ENCODE measurements at regions not wholly inside any gene's neighbourhood (a gene's known extent, or its start where the extent isn't known, plus 50 kb on each side); places are given as distances from the start of the nearest gene placed in this dataset.

DNA sequence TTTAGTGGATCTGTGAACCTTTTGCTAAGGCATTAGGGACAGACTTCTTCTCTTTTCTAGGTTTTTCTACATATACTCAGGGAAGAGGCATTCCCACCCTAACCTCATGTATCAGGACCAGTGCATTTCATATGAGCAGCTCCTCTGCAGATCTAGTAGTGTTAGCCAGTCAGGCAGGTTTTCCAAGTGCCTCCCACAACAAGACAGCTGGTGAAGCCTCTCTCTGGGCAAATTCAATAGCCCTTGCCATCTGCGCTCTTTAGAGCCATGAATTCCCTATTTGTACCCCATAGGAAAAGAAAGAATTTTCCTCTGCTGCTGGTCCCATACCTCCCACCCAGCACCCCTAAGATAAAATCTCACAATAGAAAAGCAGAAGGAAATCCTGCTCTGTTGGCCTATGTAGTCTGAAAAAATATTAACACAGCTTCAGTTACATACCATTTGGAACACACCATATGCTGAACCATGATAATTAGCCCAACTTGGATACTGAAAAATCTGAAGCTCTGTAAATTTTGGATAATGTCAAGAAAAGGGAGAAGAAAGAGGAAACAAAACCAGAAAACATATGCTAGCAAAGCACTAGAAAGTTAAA is 1354.6 kb upstream of the NRXN1 start:
- no peaks in the 10 kb centered on the region for H3K9me3 ChIP-seq
- no peaks in the 10 kb centered on the region for H3K4me1 ChIP-seq
- H3K4me3 ChIP-seq: no peak overlapping the region
- in situ Hi-C loops (cut with MboI; ENCODE audit: low pct_ligation_motif_present in 1 of 4, low pct_unique_long_range_greater_than_20kb in 1 of 4, low sequenced_read_pairs in 3 of 4) (no loop called here), intact Hi-C loops (cut with DNase I; ENCODE audit: low total_unique reads) (no loop called here)
- no peaks in the 10 kb centered on the region for H3K36me3 ChIP-seq
- no peak overlapping the region for H3K27ac ChIP-seq
- TF ChIP-seq, protein P1, sequence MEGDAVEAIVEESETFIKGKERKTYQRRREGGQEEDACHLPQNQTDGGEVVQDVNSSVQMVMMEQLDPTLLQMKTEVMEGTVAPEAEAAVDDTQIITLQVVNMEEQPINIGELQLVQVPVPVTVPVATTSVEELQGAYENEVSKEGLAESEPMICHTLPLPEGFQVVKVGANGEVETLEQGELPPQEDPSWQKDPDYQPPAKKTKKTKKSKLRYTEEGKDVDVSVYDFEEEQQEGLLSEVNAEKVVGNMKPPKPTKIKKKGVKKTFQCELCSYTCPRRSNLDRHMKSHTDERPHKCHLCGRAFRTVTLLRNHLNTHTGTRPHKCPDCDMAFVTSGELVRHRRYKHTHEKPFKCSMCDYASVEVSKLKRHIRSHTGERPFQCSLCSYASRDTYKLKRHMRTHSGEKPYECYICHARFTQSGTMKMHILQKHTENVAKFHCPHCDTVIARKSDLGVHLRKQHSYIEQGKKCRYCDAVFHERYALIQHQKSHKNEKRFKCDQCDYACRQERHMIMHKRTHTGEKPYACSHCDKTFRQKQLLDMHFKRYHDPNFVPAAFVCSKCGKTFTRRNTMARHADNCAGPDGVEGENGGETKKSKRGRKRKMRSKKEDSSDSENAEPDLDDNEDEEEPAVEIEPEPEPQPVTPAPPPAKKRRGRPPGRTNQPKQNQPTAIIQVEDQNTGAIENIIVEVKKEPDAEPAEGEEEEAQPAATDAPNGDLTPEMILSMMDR (IDR thresholded peaks at IDR 0.05): no peak
- no peak for TF ChIP-seq POLR2A (IDR thresholded peaks at IDR 0.05)
- TF ChIP-seq EP300 (IDR thresholded peaks at IDR 0.05; ENCODE audit: low read depth): no peak
- no peak for DNase-seq
- 78 to 95% methylated on average over 1 of the region's 1 CpG for WGBS, 2 donors (ENCODE audit: low coverage in 1 of 2)
- no peaks in the 10 kb centered on the region for H3K27me3 ChIP-seq

DNA sequence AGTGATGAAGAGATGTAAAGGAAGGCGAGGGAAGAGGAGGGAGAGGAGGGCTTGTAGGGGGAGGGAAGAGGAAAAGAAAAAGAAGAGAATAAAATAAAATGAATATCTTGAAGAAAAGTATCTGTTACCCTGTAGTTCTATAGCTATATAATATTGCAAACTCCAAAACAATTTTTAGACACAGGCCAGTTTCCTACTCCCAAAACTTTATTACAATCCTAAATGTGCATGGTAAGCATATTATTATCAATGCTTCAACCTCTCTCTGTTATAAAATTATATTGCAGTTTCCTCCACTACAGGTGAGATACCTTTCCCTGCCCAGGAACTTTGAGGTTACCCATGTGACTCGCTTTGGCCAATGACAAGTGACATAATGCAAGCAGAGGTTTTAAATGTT is 1351.6 kb upstream of the NRXN1 start:
- no peaks in the 10 kb centered on the region for H3K36me3 ChIP-seq
- H3K4me1 ChIP-seq: no peaks in the 10 kb centered on the region
- in situ Hi-C loops (cut with MboI; ENCODE audit: low pct_ligation_motif_present in 1 of 4, low pct_unique_long_range_greater_than_20kb in 1 of 4, low sequenced_read_pairs in 3 of 4): no loop called here
- intact Hi-C loops (cut with DNase I; ENCODE audit: low total_unique reads): no loop called here
- no peak for TF ChIP-seq POLR2AphosphoS5 (IDR thresholded peaks at IDR 0.05)
- no peak for TF ChIP-seq EP300 (IDR thresholded peaks at IDR 0.05; ENCODE audit: low read depth)
- TF ChIP-seq, protein P1 (IDR thresholded peaks at IDR 0.05): no peak
- no peak for TF ChIP-seq POLR2A (IDR thresholded peaks at IDR 0.05)
- no peaks in the 10 kb centered on the region for H3K9me3 ChIP-seq
- no peaks in the 10 kb centered on the region for H3K27me3 ChIP-seq
- no peak for DNase-seq
- H3K4me3 ChIP-seq: no peak overlapping the region
- 76 to 88% methylated on average over 2 of the region's 2 CpGs for WGBS, 2 donors (ENCODE audit: low coverage in 1 of 2)
- no peak overlapping the region for H3K27ac ChIP-seq

DNA sequence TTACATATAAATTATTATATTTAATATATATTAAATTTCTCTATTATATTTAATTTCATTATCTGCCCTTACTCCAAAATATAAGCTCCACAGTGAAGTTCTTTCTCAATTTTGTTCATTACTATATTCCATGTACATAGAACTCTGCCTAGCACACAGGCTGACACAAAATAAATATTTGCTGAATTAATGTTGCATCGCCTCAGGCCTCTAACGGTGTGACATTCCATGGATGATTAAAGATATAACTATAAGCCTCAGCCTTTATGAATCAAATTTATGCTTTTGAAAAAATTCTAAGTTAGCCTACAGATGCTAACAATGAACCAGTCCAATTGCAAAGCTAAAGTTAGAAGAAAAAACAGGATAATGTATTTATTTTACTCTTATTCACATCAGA is 1337.2 kb upstream of the NRXN1 start:
- no peak overlapping the region for H3K27ac ChIP-seq

DNA sequence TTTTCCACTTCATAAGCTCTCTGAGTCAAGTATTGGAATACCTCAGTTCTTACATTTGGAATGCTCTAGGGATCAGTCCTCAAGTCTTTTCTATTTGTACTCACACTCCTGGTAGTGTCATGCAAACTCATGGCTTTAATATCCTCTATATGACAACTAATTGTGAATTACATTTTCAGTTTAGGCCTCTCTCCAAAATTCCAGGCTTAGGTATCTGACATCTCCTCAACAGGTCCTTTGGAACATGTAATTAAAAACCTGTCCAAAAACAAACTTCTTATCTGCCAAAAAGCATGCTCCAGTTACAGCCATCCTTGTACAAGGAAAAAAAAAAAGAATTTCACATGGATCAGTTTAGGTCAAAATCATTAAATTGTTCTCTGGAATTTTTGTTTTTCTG is 1336.2 kb upstream of the NRXN1 start:
- DNase-seq: no peak
- no peaks in the 10 kb centered on the region for H3K36me3 ChIP-seq
- in situ Hi-C loops (cut with MboI; ENCODE audit: low pct_ligation_motif_present in 1 of 4, low pct_unique_long_range_greater_than_20kb in 1 of 4, low sequenced_read_pairs in 3 of 4): no loop called here
- H3K4me1 ChIP-seq: no peaks in the 10 kb centered on the region
- no peak overlapping the region for H3K4me3 ChIP-seq
- TF ChIP-seq, protein P1 (IDR thresholded peaks at IDR 0.05): no peak
- TF ChIP-seq POLR2AphosphoS5 (IDR thresholded peaks at IDR 0.05): no peak
- no peak for TF ChIP-seq EP300 (IDR thresholded peaks at IDR 0.05; ENCODE audit: low read depth)
- TF ChIP-seq POLR2A (IDR thresholded peaks at IDR 0.05): no peak
- H3K27me3 ChIP-seq: no peaks in the 10 kb centered on the region
- no peak overlapping the region for H3K27ac ChIP-seq
- H3K9me3 ChIP-seq: no peaks in the 10 kb centered on the region
- intact Hi-C loops (cut with DNase I; ENCODE audit: low total_unique reads): no loop called here

More for the DNA sequence above, 1337.2 kb upstream of the NRXN1 start:
- H3K9me3 ChIP-seq: no peaks in the 10 kb centered on the region
- H3K4me3 ChIP-seq: no peak overlapping the region
- no peaks in the 10 kb centered on the region for H3K36me3 ChIP-seq
- DNase-seq: no peak
- H3K27me3 ChIP-seq: no peaks in the 10 kb centered on the region
- intact Hi-C loops (cut with DNase I; ENCODE audit: low total_unique reads): no loop called here
- 56 to 59% methylated on average over 2 of the region's 2 CpGs for WGBS, 2 donors (ENCODE audit: low coverage in 1 of 2)
- H3K4me1 ChIP-seq: no peaks in the 10 kb centered on the region
- in situ Hi-C loops (cut with MboI; ENCODE audit: low pct_ligation_motif_present in 1 of 4, low pct_unique_long_range_greater_than_20kb in 1 of 4, low sequenced_read_pairs in 3 of 4): no loop called here
- TF ChIP-seq POLR2AphosphoS5 (IDR thresholded peaks at IDR 0.05) (no peak), EP300 (IDR thresholded peaks at IDR 0.05; ENCODE audit: low read depth) (no peak), POLR2A (IDR thresholded peaks at IDR 0.05) (no peak)
- TF ChIP-seq, protein P1 (IDR thresholded peaks at IDR 0.05): no peak

All from transverse colon (tissue), 4 donors.